ENCODE measurements at regions not wholly inside any gene's neighbourhood (a gene's known extent, or its start where the extent isn't known, plus 50 kb on each side); places are given as distances from the start of the nearest gene placed in this dataset.

DNA sequence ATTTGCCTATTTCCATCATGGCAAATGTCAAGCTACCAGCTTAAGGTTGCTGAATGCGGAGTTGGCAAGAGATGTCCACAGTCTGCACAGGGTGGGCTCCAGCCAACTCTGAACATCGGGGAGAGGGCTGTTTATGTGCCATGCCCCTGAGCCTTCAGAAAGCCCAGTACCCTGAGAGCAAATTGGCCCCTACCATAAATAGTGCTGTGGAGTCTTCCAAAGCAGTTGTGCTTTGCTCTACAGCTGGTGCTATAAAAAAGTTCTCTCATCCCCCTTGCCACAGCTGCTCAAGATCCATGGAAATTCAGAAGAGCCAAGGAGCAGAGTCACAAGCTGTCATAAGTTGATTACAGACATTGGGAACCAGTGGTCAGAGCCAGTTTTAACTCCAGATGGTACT, 85.6 kb upstream of the CLDN14 start:
- H3K27me3 ChIP-seq (ENCODE audit: control insufficient read depth in 2 of 2, insufficient read depth in 1 of 2, low read length in 1 of 2): peaks cover 0 to 14% of the 10 kb centered on the region in 2 donors
- 96% methylated on average over 2 of the region's 2 CpGs for WGBS

DNA sequence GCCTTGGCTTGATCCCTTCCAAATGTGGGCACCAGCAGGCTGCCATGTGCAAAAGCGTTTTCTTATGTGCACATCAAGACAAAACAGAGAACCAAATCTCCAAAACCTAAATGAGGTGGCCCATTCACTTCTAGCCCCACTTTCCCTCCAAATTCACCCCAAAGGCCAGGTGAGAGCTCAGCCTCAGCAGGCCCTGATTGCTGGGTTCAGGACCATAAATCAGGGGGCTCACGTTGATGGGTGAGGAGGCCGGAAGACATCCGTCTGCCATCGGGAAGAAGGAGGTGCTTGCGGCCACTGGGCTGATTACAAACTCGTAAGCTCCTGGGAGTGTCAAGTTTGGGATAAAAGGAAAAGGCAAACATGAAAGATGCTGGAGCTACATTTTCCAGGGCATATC, 86.7 kb upstream of the CLDN14 start:
- Histone ChIP-seq H3K4me1 (ENCODE audit: control insufficient read depth in 2 of 2, insufficient read depth in 2 of 2, low read length in 2 of 2) (no peaks in the 10 kb centered on the region), H3K27ac (ENCODE audit: low read depth in 1 of 2, low read length in 1 of 2) (no peak overlapping the region), H3K4me3 (ENCODE audit: low read length in 2 of 2) (no peak overlapping the region), H3K9me3 (ENCODE audit: control insufficient read depth in 2 of 2, insufficient read depth in 1 of 2, low read length in 1 of 2) (no peaks in the 10 kb centered on the region), H3K36me3 (ENCODE audit: control insufficient read depth in 2 of 2, insufficient read depth in 2 of 2, low read length in 1 of 2) (no peaks in the 10 kb centered on the region), H3K27me3 (ENCODE audit: control insufficient read depth in 2 of 2, insufficient read depth in 1 of 2, low read length in 1 of 2) (peaks cover 0 to 9% of the 10 kb centered on the region in 2 donors)
- DNase-seq (ENCODE audit: low read depth in 6 of 9, low spot score in 9 of 9): no peak
- WGBS: 94% methylated on average over 7 of the region's 7 CpGs

More for the DNA sequence above, 85.6 kb upstream of the CLDN14 start:
- Histone ChIP-seq H3K9me3 (ENCODE audit: control insufficient read depth in 2 of 2, insufficient read depth in 1 of 2, low read length in 1 of 2) (no peaks in the 10 kb centered on the region), H3K4me1 (ENCODE audit: control insufficient read depth in 2 of 2, insufficient read depth in 2 of 2, low read length in 2 of 2) (no peaks in the 10 kb centered on the region), H3K36me3 (ENCODE audit: control insufficient read depth in 2 of 2, insufficient read depth in 2 of 2, low read length in 1 of 2) (no peaks in the 10 kb centered on the region), H3K4me3 (ENCODE audit: low read length in 2 of 2) (no peak overlapping the region), H3K27ac (ENCODE audit: low read depth in 1 of 2, low read length in 1 of 2) (no peak overlapping the region)
- DNase-seq (ENCODE audit: low read depth in 6 of 9, low spot score in 9 of 9): no peak

DNA sequence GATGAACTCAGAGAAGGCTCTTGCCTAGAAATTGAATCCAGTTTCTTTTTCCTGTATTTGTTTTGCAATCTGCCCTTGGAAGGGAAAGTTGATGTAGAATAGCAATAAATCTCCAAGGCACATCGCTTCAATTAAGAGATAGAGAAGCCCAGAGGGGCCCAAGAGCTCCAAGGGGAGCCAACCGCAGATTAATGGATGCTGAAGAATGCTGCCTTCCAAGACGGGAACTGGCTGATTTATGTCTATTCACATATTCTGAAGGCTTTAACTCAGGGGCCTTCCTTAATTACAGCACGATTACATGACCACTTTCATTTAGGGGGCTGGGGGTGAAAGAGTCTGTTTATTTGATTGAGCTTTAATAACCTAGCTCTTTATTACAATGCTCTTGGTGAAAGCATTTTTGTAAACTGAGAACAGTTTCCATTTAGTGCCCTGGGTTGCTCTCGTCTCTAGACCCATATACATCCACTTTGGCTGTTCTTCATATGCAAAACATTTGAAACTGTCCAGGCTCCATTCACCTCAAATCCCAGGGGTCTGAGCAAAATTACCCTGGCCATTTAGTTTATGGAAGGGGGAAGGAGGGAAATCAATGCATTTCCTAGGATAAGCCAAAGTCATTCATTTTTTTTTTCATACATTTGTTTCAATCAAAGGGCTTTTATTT, 87.4 kb upstream of the CLDN14 start:
- Histone ChIP-seq H3K4me3 (ENCODE audit: low read length in 2 of 2) (no peak overlapping the region), H3K4me1 (ENCODE audit: control insufficient read depth in 2 of 2, insufficient read depth in 2 of 2, low read length in 2 of 2) (no peaks in the 10 kb centered on the region), H3K27ac (ENCODE audit: low read depth in 1 of 2, low read length in 1 of 2) (no peak overlapping the region), H3K27me3 (ENCODE audit: control insufficient read depth in 2 of 2, insufficient read depth in 1 of 2, low read length in 1 of 2) (peaks cover 0 to 11% of the 10 kb centered on the region in 2 donors), H3K9me3 (ENCODE audit: control insufficient read depth in 2 of 2, insufficient read depth in 1 of 2, low read length in 1 of 2) (no peaks in the 10 kb centered on the region), H3K36me3 (ENCODE audit: control insufficient read depth in 2 of 2, insufficient read depth in 2 of 2, low read length in 1 of 2) (no peaks in the 10 kb centered on the region)
- WGBS: 92% methylated on average over 5 of the region's 5 CpGs
- no peak for DNase-seq (ENCODE audit: low read depth in 6 of 9, low spot score in 9 of 9)

DNA sequence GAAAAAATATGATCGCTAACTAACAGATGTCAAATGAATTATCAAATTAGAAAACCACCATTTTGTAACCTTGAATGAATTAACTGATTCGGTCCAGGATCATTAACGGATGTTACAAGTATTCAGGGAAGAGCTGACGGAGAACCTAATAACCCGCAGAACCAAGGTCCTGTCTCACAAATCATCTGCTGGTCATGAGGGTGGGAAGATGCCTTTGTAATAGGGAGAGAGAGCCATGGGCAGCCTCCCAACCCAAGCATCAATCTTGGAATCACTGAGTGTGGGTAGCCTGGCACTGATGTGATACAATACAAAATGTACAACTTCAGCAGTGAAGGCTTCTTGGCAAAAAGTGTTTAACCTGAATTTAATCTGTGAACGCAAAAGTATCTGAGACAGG, 89.6 kb upstream of the CLDN14 start:
- H3K4me3 ChIP-seq (ENCODE audit: low read length in 2 of 2): no peak overlapping the region
- H3K36me3 ChIP-seq (ENCODE audit: control insufficient read depth in 2 of 2, insufficient read depth in 2 of 2, low read length in 1 of 2): no peaks in the 10 kb centered on the region
- no peaks in the 10 kb centered on the region for H3K4me1 ChIP-seq (ENCODE audit: control insufficient read depth in 2 of 2, insufficient read depth in 2 of 2, low read length in 2 of 2)
- H3K27me3 ChIP-seq (ENCODE audit: control insufficient read depth in 2 of 2, insufficient read depth in 1 of 2, low read length in 1 of 2): peaks cover 0 to 9% of the 10 kb centered on the region in 2 donors
- WGBS: 98% methylated on average over 6 of the region's 6 CpGs
- H3K9me3 ChIP-seq (ENCODE audit: control insufficient read depth in 2 of 2, insufficient read depth in 1 of 2, low read length in 1 of 2): no peaks in the 10 kb centered on the region
- no peak overlapping the region for H3K27ac ChIP-seq (ENCODE audit: low read depth in 1 of 2, low read length in 1 of 2)
- no peak for DNase-seq (ENCODE audit: low read depth in 6 of 9, low spot score in 9 of 9)

DNA sequence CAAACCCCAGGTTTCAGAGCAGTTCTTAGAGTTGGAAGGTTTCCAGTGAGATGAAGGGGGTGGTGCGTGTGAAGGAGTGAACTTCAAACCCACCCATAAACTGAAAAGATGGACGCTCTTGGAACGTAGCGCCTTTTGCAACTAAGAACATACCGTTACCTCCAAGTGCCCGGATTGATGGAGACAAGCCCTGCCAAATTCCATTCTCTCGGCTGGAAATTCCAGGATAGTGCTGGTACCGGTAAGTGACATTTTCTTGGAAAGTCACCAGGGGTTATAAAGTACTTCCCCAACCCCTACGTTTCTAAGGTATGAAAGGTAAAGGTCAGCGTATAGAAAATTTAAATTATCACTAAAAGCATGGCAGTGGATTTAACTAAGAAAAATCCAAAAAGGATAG, 91.6 kb upstream of the CLDN14 start:
- no peak for DNase-seq (ENCODE audit: low read depth in 6 of 9, low spot score in 9 of 9)
- H3K27me3 ChIP-seq (ENCODE audit: control insufficient read depth in 2 of 2, insufficient read depth in 1 of 2, low read length in 1 of 2): peaks cover 0 to 6% of the 10 kb centered on the region in 2 donors
- H3K27ac ChIP-seq (ENCODE audit: low read depth in 1 of 2, low read length in 1 of 2): no peak overlapping the region
- 83% methylated on average over 10 of the region's 10 CpGs for WGBS
- no peak overlapping the region for H3K4me3 ChIP-seq (ENCODE audit: low read length in 2 of 2)
- no peaks in the 10 kb centered on the region for H3K36me3 ChIP-seq (ENCODE audit: control insufficient read depth in 2 of 2, insufficient read depth in 2 of 2, low read length in 1 of 2)
- H3K4me1 ChIP-seq (ENCODE audit: control insufficient read depth in 2 of 2, insufficient read depth in 2 of 2, low read length in 2 of 2): no peaks in the 10 kb centered on the region
- H3K9me3 ChIP-seq (ENCODE audit: control insufficient read depth in 2 of 2, insufficient read depth in 1 of 2, low read length in 1 of 2): no peaks in the 10 kb centered on the region

DNA sequence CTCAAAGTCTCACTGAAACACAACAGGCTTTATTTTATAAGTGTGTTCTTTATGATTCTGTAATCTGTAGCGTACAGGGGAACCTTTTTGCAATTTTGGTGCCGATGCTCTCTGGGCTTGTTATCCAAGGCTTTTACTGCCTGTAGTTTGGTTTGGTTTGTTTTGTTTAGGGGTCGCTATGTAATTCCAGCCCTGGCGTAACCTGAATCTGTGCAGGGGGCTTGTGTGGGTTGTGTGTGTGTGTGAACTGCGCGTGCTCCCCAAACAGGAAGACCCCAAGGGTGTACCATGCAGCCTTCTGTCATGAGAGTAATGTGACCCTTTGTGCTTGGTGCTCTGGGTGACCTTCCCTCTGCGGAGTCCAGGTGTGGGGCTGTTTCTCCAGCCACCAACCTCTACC, 92.1 kb upstream of the CLDN14 start:
- no peak for DNase-seq (ENCODE audit: low read depth in 6 of 9, low spot score in 9 of 9)
- Histone ChIP-seq H3K9me3 (ENCODE audit: control insufficient read depth in 2 of 2, insufficient read depth in 1 of 2, low read length in 1 of 2) (no peaks in the 10 kb centered on the region), H3K27me3 (ENCODE audit: control insufficient read depth in 2 of 2, insufficient read depth in 1 of 2, low read length in 1 of 2) (peaks cover 0 to 4% of the 10 kb centered on the region in 2 donors), H3K36me3 (ENCODE audit: control insufficient read depth in 2 of 2, insufficient read depth in 2 of 2, low read length in 1 of 2) (no peaks in the 10 kb centered on the region), H3K27ac (ENCODE audit: low read depth in 1 of 2, low read length in 1 of 2) (no peak overlapping the region), H3K4me1 (ENCODE audit: control insufficient read depth in 2 of 2, insufficient read depth in 2 of 2, low read length in 2 of 2) (no peaks in the 10 kb centered on the region), H3K4me3 (ENCODE audit: low read length in 2 of 2) (no peak overlapping the region)
- 91% methylated on average over 7 of the region's 7 CpGs for WGBS

DNA sequence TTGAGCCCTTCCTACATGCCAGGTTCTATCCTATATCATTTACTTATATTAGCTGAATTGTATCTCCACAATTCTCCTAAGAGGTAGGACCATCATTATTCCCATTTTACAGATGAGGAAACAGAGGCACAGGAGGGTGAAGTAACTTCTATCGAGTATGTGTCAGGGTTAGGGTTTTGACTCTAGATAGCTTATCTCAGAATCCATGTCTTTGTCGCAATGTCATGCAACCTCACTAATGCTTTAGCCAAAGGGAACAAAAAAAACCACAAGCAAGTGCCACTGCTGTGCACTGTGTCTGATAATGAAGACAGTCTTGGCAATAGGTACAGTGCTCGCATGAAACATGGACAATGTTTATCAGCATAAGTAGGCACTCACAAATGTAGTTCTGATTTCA, 95.4 kb upstream of the CLDN14 start:
- Histone ChIP-seq H3K36me3 (ENCODE audit: control insufficient read depth in 2 of 2, insufficient read depth in 2 of 2, low read length in 1 of 2) (no peaks in the 10 kb centered on the region), H3K27me3 (ENCODE audit: control insufficient read depth in 2 of 2, insufficient read depth in 1 of 2, low read length in 1 of 2) (peaks cover 0 to 2% of the 10 kb centered on the region in 2 donors), H3K4me3 (ENCODE audit: low read length in 2 of 2) (no peak overlapping the region), H3K4me1 (ENCODE audit: control insufficient read depth in 2 of 2, insufficient read depth in 2 of 2, low read length in 2 of 2) (no peaks in the 10 kb centered on the region), H3K9me3 (ENCODE audit: control insufficient read depth in 2 of 2, insufficient read depth in 1 of 2, low read length in 1 of 2) (no peaks in the 10 kb centered on the region), H3K27ac (ENCODE audit: low read depth in 1 of 2, low read length in 1 of 2) (no peak overlapping the region)
- WGBS: 88% methylated on average over 3 of the region's 3 CpGs
- no peak for DNase-seq (ENCODE audit: low read depth in 6 of 9, low spot score in 9 of 9)

DNA sequence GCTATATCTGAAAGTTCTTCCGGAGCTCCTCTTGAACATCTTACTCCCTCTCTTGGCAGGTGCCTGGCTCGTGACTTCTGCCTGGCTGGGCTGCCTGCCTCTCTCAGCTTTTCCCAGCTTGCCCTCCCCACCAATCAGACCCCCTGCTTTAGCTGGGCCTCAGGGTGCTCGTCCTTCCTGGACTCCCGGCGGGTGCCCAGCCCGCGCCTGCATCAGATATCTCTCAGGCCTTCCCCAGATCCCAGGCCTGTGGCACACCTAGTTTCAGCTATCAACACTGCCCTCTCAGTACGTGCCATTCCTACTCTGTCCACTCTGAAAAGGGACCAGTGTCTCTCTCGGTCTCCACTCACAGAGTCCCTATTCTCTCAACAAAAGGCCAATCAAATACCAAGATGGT, 96.5 kb upstream of the CLDN14 start:
- no peak overlapping the region for H3K4me3 ChIP-seq (ENCODE audit: low read length in 2 of 2)
- no peaks in the 10 kb centered on the region for H3K36me3 ChIP-seq (ENCODE audit: control insufficient read depth in 2 of 2, insufficient read depth in 2 of 2, low read length in 1 of 2)
- 98% methylated on average over 9 of the region's 9 CpGs for WGBS
- no peaks in the 10 kb centered on the region for H3K9me3 ChIP-seq (ENCODE audit: control insufficient read depth in 2 of 2, insufficient read depth in 1 of 2, low read length in 1 of 2)
- no peaks in the 10 kb centered on the region for H3K4me1 ChIP-seq (ENCODE audit: control insufficient read depth in 2 of 2, insufficient read depth in 2 of 2, low read length in 2 of 2)
- H3K27ac ChIP-seq (ENCODE audit: low read depth in 1 of 2, low read length in 1 of 2): no peak overlapping the region
- H3K27me3 ChIP-seq (ENCODE audit: control insufficient read depth in 2 of 2, insufficient read depth in 1 of 2, low read length in 1 of 2): peaks cover 0 to 4% of the 10 kb centered on the region in 2 donors
- DNase-seq (ENCODE audit: low read depth in 6 of 9, low spot score in 9 of 9): no peak

DNA sequence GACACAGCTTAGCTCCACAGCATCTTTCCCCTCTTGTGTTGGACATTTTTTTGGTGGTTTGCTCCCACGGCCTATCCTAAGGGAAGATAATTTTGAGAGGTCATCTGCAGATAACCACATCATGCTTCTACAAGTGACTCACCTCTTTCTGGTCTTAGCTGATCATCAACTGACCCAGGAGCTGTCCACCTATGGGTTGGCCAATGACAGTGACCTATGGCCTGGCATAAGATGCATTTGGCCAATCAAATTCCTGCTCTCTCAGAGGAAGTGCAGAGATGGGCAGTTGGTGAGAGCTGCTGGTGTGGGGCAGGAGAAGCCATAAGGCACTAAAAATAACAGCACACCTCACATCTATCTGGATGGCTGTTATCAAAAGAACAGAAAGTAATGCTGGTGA, 100.0 kb upstream of the CLDN14 start:
- H3K4me3 ChIP-seq (ENCODE audit: low read length in 2 of 2): no peak overlapping the region
- no peaks in the 10 kb centered on the region for H3K36me3 ChIP-seq (ENCODE audit: control insufficient read depth in 2 of 2, insufficient read depth in 2 of 2, low read length in 1 of 2)
- peaks cover 0 to 4% of the 10 kb centered on the region in 2 donors for H3K4me1 ChIP-seq (ENCODE audit: control insufficient read depth in 2 of 2, insufficient read depth in 2 of 2, low read length in 2 of 2)
- DNase-seq (ENCODE audit: low read depth in 6 of 9, low spot score in 9 of 9): no peak
- H3K9me3 ChIP-seq (ENCODE audit: control insufficient read depth in 2 of 2, insufficient read depth in 1 of 2, low read length in 1 of 2): no peaks in the 10 kb centered on the region
- 95% methylated on average over 1 of the region's 1 CpG for WGBS
- peaks cover 0 to 2% of the 10 kb centered on the region in 2 donors for H3K27me3 ChIP-seq (ENCODE audit: control insufficient read depth in 2 of 2, insufficient read depth in 1 of 2, low read length in 1 of 2)
- H3K27ac ChIP-seq (ENCODE audit: low read depth in 1 of 2, low read length in 1 of 2): no peak overlapping the region

Measured in thymus (tissue), 11 donors.